Right lobe of liver (tissue), 6 donors: ENCODE measurements at regions not wholly inside any gene's neighbourhood (a gene's known extent, or its start where the extent isn't known, plus 50 kb on each side); places are given as distances from the start of the nearest gene placed in this dataset.

ENCODE experiments used
- ATAC-seq, 4 donors: fragments of 200-7000 bp; cut with Tn5 transposase; one replicate each; pipeline ENCODE4 v1.9.1; 2020; ENCODE audit warnings: mild to moderate bottlenecking in 4 of 4, moderate library complexity in 4 of 4
- DNase-seq, 3 donors: peaks; one replicate each; pipeline ENCODE4 v3.0.0-alpha.2; 2020
- H3K27ac ChIP-seq, 3 donors: fragments of 200-600 bp; one replicate each; pipeline ENCODE4 v1.8.0; 2022
- H3K27me3 ChIP-seq, 2 donors: fragments of 200-600 bp; one replicate each; pipeline ENCODE4 v1.8.0; 2022
- H3K36me3 ChIP-seq, 4 donors: fragments of 200-600 bp; sonication (generic) in 1 of 4; one replicate each; pipeline versions ENCODE4 v1.5.1 to v1.8.0; 2017 to 2022; ENCODE audit warnings: control low read depth in 1 of 4
- H3K4me1 ChIP-seq, 4 donors: fragments of 200-600 bp; sonication (generic) in 1 of 4; one replicate each; pipeline versions ENCODE4 v1.5.1 to v1.8.0; 2017 to 2022; ENCODE audit warnings: control low read depth in 1 of 4
- H3K4me3 ChIP-seq, 3 donors: fragments of 200-600 bp; one replicate each; pipeline ENCODE4 v1.8.0; 2022
- H3K9me3 ChIP-seq, 4 donors: fragments of 200-600 bp; sonication (generic) in 1 of 4; one replicate each; pipeline versions ENCODE4 v1.5.1 to v1.8.0; 2017 to 2022; ENCODE audit warnings: control low read depth in 1 of 4
- CTCF ChIP-seq, 4 donors: fragments of 200-600 bp in 3 of 4; fragments of 450-650 bp in 1 of 4; IDR thresholded peaks; one replicate each; pipeline versions ENCODE4 v1.5.1 to v1.8.0; 2016 to 2022; ENCODE audit warnings: antibody characterized with exemption in 4 of 4, mild to moderate bottlenecking in 2 of 4
- POLR2A ChIP-seq: fragments of 450-650 bp; IDR thresholded peaks from one replicate; pipeline ENCODE4 v1.6.1; 2017; ENCODE audit warnings: antibody characterized with exemption, mild to moderate bottlenecking
- WGBS: methylation state at CpG from one replicate; pipeline ENCODE4 v1.1.6; 2018; ENCODE audit warnings: low coverage, low lambda C conversion rate; ENCODE audit not compliant: insufficient coverage; ENCODE audit errors: missing lambda C conversion rate; 5-methylcytosine and 5-hydroxymethylcytosine counted together
- intact Hi-C, 2 donors: fragments of 100-400 bp; cut with DNase I; formaldehyde crosslinking; loops; one replicate each; pipeline versions ENCODE4 v1.11.2 to v1.14.1; 2022
- donor health status: DM: no; HTN: yes; CAD: no.
- donor health status: DM: no; HTN: no; CAD: no.
- donor health status: DM: no; HTN: no; CAD: no.
- donor health status: DM: no; HTN: yes; CAD: no.
- donor health status: DM: no; HTN: yes; CAD: no.

- Histone ChIP-seq H3K27ac (no peak overlapping the region), H3K4me1 (no peaks in the 10 kb centered on the region), H3K36me3 (no peaks in the 10 kb centered on the region), H3K27me3 (no peaks in the 10 kb centered on the region), H3K9me3 (no peaks in the 10 kb centered on the region), H3K4me3 (no peak overlapping the region)
- ATAC-seq (no peak), DNase-seq (no peak)
- intact Hi-C loops: no loop called here
- no peak for TF ChIP-seq CTCF (IDR thresholded peaks at IDR 0.05)
- no peak for TF ChIP-seq POLR2A
- WGBS: no CpG with 5 or more reads among the region's 5 CpGs
Measured at GRCh38 chrX:23592741-23593140, 74.6 kb upstream of the PRDX4 start.

- Histone ChIP-seq H3K4me3 (no peak overlapping the region), H3K27ac (no peak overlapping the region), H3K36me3 (no peaks in the 10 kb centered on the region), H3K4me1 (no peaks in the 10 kb centered on the region), H3K27me3 (no peaks in the 10 kb centered on the region), H3K9me3 (no peaks in the 10 kb centered on the region)
- ATAC-seq (no peak), DNase-seq (no peak)
- TF ChIP-seq CTCF (IDR thresholded peaks at IDR 0.05) (no peak), POLR2A (no peak)
- intact Hi-C loops: no loop called here
- WGBS: 65% methylated on average over 5 of the region's 5 CpGs
Measured at GRCh38 chrX:23598575-23598974, 68.7 kb upstream of the PRDX4 start.

- intact Hi-C loops: no loop called here
- DNase-seq (no peak), ATAC-seq (no peak)
- no peaks in the 10 kb centered on the region for H3K36me3 ChIP-seq
- H3K4me3 ChIP-seq: no peak overlapping the region
- H3K4me1 ChIP-seq: no peaks in the 10 kb centered on the region
- 24% methylated on average over 1 of the region's 1 CpG for WGBS
- no peaks in the 10 kb centered on the region for H3K27me3 ChIP-seq
- H3K27ac ChIP-seq: no peak overlapping the region
- H3K9me3 ChIP-seq: no peaks in the 10 kb centered on the region
- TF ChIP-seq CTCF (IDR thresholded peaks at IDR 0.05): no peak
- TF ChIP-seq POLR2A: no peak
Measured at GRCh38 chrX:23603501-23603900, 63.8 kb upstream of the PRDX4 start.

GRCh38 chrX:23610495-23610894, 56.8 kb upstream of the PRDX4 start:
- intact Hi-C loops: no loop called here
- no peak for TF ChIP-seq POLR2A
- TF ChIP-seq CTCF (IDR thresholded peaks at IDR 0.05): no peak
- Histone ChIP-seq H3K36me3 (no peaks in the 10 kb centered on the region), H3K9me3 (no peaks in the 10 kb centered on the region), H3K4me3 (no peak overlapping the region), H3K27ac (no peak overlapping the region), H3K27me3 (no peaks in the 10 kb centered on the region), H3K4me1 (no peaks in the 10 kb centered on the region)
- DNase-seq (no peak), ATAC-seq (no peak)
- 47% methylated on average over 1 of the region's 1 CpG for WGBS

GRCh38 chrX:23612846-23613245, 54.4 kb upstream of the PRDX4 start:
- intact Hi-C loops: no loop called here
- no peaks in the 10 kb centered on the region for H3K9me3 ChIP-seq
- 10% methylated on average over 1 of the region's 1 CpG for WGBS
- H3K27ac ChIP-seq: no peak overlapping the region
- no peaks in the 10 kb centered on the region for H3K27me3 ChIP-seq
- no peak for ATAC-seq
- H3K36me3 ChIP-seq: no peaks in the 10 kb centered on the region
- no peaks in the 10 kb centered on the region for H3K4me1 ChIP-seq
- no peak for DNase-seq
- TF ChIP-seq POLR2A (no peak), CTCF (IDR thresholded peaks at IDR 0.05) (no peak)
- no peak overlapping the region for H3K4me3 ChIP-seq
